ENCODE measurements at regions not wholly inside any gene's neighbourhood (a gene's known extent, or its start where the extent isn't known, plus 50 kb on each side); places are given as distances from the start of the nearest gene placed in this dataset.

GRCh38 chr6:113496166-113496565 lies 361.0 kb upstream of the MARCKS start:
- no peak for DNase-seq (ENCODE audit: low spot score)

- DNase-seq (ENCODE audit: low spot score) = no peak
Measured at GRCh38 chr6:113500221-113500620, 356.9 kb upstream of the MARCKS start.

GRCh38 chr6:113505084-113505699 lies 352.0 kb upstream of the MARCKS start:
- no peak for DNase-seq (ENCODE audit: low spot score)

GRCh38 chr6:113508249-113508648 lies 348.9 kb upstream of the MARCKS start:
- DNase-seq (ENCODE audit: low spot score) = no peak

GRCh38 chr6:113511100-113511499 lies 346.0 kb upstream of the MARCKS start:
- DNase-seq (ENCODE audit: low spot score) = peak; percentile 11

- DNase-seq (ENCODE audit: low spot score) = peak; percentile 9
Measured at GRCh38 chr6:113512576-113512975, 344.6 kb upstream of the MARCKS start.

- DNase-seq (ENCODE audit: low spot score) = no peak
Measured at GRCh38 chr6:113513086-113513485, 344.1 kb upstream of the MARCKS start.

- no peak for DNase-seq (ENCODE audit: low spot score)
Measured at GRCh38 chr6:113522376-113522775, 334.8 kb upstream of the MARCKS start.

- no peak for DNase-seq (ENCODE audit: low spot score)
Measured at GRCh38 chr6:113524826-113525225, 332.3 kb upstream of the MARCKS start.

GRCh38 chr6:113526553-113526952 lies 330.6 kb upstream of the MARCKS start:
- no peak for DNase-seq (ENCODE audit: low spot score)

- no peak for DNase-seq (ENCODE audit: low spot score)
Measured at GRCh38 chr6:113526995-113527394, 330.1 kb upstream of the MARCKS start.

- DNase-seq (ENCODE audit: low spot score) = no peak
Measured at GRCh38 chr6:113528111-113528510, 329.0 kb upstream of the MARCKS start.

GRCh38 chr6:113529196-113529595 lies 327.9 kb upstream of the MARCKS start:
- DNase-seq (ENCODE audit: low spot score) = no peak

GRCh38 chr6:113529879-113530278 lies 327.3 kb upstream of the MARCKS start:
- no peak for DNase-seq (ENCODE audit: low spot score)

GRCh38 chr6:113530769-113531168 lies 326.4 kb upstream of the MARCKS start:
- no peak for DNase-seq (ENCODE audit: low spot score)

- DNase-seq (ENCODE audit: low spot score) = no peak
Measured at GRCh38 chr6:113539202-113539601, 317.9 kb upstream of the MARCKS start.

- DNase-seq (ENCODE audit: low spot score) = no peak
Measured at GRCh38 chr6:113539623-113540022, 317.5 kb upstream of the MARCKS start.

- DNase-seq (ENCODE audit: low spot score) = no peak
Measured at GRCh38 chr6:113540466-113540865, 316.7 kb upstream of the MARCKS start.

- no peak for DNase-seq (ENCODE audit: low spot score)
Measured at GRCh38 chr6:113551168-113551567, 306.0 kb upstream of the MARCKS start.

- no peak for DNase-seq (ENCODE audit: low spot score)
Measured at GRCh38 chr6:113556775-113557174, 300.4 kb upstream of the MARCKS start.

- no peak for DNase-seq (ENCODE audit: low spot score)
Measured at GRCh38 chr6:113558431-113558830, 298.7 kb upstream of the MARCKS start.

GRCh38 chr6:113558966-113559365 lies 298.2 kb upstream of the MARCKS start:
- no peak for DNase-seq (ENCODE audit: low spot score)

- no peak for DNase-seq (ENCODE audit: low spot score)
Measured at GRCh38 chr6:113560376-113560775, 296.8 kb upstream of the MARCKS start.

- no peak for DNase-seq (ENCODE audit: low spot score)
Measured at GRCh38 chr6:113560908-113561307, 296.2 kb upstream of the MARCKS start.

- no peak for DNase-seq (ENCODE audit: low spot score)
Measured at GRCh38 chr6:113562248-113562647, 294.9 kb upstream of the MARCKS start.

Data from pons (tissue), 1 donor.